Thyroid gland (tissue), 4 donors: ENCODE measurements at regions not wholly inside any gene's neighbourhood (a gene's known extent, or its start where the extent isn't known, plus 50 kb on each side); places are given as distances from the start of the nearest gene placed in this dataset.

Experiments used
- POLR2A ChIP-seq, 2 donors: fragments of 450-650 bp; IDR thresholded peaks; one replicate each; pipeline ENCODE4 v1.6.1; 2017; ENCODE audit warnings: antibody characterized with exemption in 2 of 2, mild to moderate bottlenecking in 2 of 2, moderate library complexity in 1 of 2
- TF ChIP-seq, protein P1 (sequence below), 6 experiments: fragments of 200-600 bp in 3 of 6; fragments of 450-650 bp in 3 of 6; sonication (generic) in 3 of 6; IDR thresholded peaks; one replicate each; pipeline ENCODE4 v1.5.1; 2016 to 2019; ENCODE audit warnings: antibody characterized with exemption in 6 of 6, mild to moderate bottlenecking in 2 of 6, inconsistent platforms in 1 of 6, moderate library complexity in 1 of 6

DNA sequence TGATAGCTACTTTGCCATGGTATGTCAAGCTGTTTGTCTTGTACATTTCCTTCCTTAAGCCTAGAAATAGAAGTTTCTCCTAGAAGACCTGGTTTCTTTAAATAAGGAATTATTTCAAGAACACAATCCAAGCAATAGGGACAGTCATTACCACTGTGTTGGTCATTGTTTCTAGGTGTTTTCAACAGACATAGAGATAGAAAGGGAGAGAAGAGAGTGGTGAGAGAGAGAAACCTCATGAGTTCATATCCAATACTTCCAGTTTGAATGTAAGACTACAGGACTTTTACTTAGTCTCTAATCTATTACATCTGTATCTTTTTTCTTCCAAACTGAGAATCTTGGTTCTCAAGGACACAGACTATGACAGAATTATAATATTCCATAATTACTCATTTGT is 245.9 kb upstream of the STARD13 start:
- TF ChIP-seq, protein P1, sequence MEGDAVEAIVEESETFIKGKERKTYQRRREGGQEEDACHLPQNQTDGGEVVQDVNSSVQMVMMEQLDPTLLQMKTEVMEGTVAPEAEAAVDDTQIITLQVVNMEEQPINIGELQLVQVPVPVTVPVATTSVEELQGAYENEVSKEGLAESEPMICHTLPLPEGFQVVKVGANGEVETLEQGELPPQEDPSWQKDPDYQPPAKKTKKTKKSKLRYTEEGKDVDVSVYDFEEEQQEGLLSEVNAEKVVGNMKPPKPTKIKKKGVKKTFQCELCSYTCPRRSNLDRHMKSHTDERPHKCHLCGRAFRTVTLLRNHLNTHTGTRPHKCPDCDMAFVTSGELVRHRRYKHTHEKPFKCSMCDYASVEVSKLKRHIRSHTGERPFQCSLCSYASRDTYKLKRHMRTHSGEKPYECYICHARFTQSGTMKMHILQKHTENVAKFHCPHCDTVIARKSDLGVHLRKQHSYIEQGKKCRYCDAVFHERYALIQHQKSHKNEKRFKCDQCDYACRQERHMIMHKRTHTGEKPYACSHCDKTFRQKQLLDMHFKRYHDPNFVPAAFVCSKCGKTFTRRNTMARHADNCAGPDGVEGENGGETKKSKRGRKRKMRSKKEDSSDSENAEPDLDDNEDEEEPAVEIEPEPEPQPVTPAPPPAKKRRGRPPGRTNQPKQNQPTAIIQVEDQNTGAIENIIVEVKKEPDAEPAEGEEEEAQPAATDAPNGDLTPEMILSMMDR (IDR thresholded peaks at IDR 0.05) = no peak
- TF ChIP-seq POLR2A (IDR thresholded peaks at IDR 0.05) = no peak
